ENCODE measurements at regions not wholly inside any gene's neighbourhood (a gene's known extent, or its start where the extent isn't known, plus 50 kb on each side); places are given as distances from the start of the nearest gene placed in this dataset.

DNA sequence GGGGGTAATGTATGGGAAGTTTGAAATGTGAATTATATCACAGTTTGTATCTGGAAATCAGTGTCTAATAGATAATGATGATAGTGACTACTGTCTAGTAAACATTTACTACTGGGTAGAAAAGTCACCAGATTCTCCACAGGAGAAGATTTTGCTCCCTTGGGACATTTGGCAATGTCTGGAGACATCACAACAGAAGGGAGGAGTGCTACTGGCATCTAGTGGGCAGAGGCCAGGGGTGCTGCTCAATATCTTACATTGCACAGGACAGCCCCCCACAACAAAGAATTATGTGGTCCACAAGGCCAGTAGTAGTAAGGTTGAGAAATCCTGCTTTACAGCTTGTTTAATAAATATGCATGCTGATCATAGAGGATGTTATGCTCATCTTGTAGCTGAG is 92.3 kb upstream of the PRPS1L1 start:
- in situ Hi-C loops (cut with HindIII; ENCODE audit: low pct_ligation_motif_present, low sequenced_read_pairs), result no loop called here
- Histone ChIP-seq H3K27me3 (replicated peaks) (no peaks in the 10 kb centered on the region), H3K36me3 (replicated peaks) (no peaks in the 10 kb centered on the region), H3K27ac (no peak overlapping the region), H3K4me3 (ENCODE audit: low read depth, low read length) (no peak overlapping the region)
- DNase-seq, result peak; percentile 12
- TF ChIP-seq, protein P1, sequence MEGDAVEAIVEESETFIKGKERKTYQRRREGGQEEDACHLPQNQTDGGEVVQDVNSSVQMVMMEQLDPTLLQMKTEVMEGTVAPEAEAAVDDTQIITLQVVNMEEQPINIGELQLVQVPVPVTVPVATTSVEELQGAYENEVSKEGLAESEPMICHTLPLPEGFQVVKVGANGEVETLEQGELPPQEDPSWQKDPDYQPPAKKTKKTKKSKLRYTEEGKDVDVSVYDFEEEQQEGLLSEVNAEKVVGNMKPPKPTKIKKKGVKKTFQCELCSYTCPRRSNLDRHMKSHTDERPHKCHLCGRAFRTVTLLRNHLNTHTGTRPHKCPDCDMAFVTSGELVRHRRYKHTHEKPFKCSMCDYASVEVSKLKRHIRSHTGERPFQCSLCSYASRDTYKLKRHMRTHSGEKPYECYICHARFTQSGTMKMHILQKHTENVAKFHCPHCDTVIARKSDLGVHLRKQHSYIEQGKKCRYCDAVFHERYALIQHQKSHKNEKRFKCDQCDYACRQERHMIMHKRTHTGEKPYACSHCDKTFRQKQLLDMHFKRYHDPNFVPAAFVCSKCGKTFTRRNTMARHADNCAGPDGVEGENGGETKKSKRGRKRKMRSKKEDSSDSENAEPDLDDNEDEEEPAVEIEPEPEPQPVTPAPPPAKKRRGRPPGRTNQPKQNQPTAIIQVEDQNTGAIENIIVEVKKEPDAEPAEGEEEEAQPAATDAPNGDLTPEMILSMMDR (IDR thresholded peaks at IDR 0.05; ENCODE audit: low read depth, low read length, missing control alignments), result peak; percentile 74

DNA sequence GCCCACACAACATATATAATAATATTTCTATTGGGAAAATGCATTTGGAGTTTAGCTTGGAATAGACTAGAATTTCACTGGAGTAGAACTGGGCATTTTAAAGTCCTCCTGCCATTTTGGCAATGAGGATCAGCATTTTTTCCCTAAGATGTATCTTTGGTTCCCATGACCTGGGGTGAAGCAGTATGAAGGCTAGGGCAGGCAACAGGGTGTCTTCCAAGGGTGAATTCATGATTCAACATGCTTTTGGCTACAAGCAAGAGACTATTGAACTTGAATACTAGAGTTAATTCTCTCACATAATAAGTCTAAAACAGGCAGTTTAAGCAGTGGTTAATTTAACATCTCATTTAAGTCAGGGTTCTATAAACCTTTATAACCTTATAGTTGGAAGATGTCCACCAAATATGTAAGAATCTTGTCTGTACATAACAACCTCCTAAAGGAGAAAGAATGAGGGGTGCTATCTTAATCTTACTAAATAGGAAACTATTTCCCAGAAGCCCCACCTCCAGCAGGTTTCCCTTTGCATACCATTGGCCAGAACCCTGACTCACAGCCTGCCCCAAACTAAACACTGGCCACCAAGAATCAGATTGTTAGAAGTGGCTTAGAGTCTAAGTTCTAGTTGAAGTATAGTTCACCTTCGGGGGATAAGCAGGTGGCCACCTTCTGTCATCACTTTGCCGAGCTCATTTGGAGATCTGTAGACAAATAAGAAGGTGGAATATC is 96.0 kb upstream of the PRPS1L1 start:
- TF ChIP-seq, protein P1 (IDR thresholded peaks at IDR 0.05; ENCODE audit: low read depth, low read length, missing control alignments), result no peak
- Histone ChIP-seq H3K4me3 (ENCODE audit: low read depth, low read length) (no peak overlapping the region), H3K27ac (no peak overlapping the region), H3K36me3 (replicated peaks) (no peaks in the 10 kb centered on the region), H3K27me3 (replicated peaks) (no peaks in the 10 kb centered on the region)
- in situ Hi-C loops (cut with HindIII; ENCODE audit: low pct_ligation_motif_present, low sequenced_read_pairs), result no loop called here
- DNase-seq, result no peak

DNA sequence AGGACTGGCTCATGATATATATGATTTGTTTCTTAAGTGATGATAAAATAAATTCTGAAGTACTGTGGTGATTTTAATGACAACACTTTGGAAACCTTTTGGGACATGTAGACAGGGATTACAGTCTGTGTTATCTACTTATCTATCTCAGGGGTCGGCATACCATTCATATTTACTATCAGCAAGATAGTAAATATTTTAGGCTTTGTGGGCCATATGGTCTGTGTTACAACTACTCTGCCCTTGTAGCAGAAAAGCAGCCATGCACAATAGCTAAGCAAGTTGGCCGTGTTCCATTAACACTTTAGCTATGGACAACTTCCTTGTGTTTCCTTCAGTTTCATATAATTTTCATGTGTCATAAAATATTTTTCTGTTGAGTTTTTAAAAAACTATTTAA is 97.8 kb upstream of the PRPS1L1 start:
- DNase-seq, result no peak
- H3K27ac ChIP-seq, result no peak overlapping the region
- H3K27me3 ChIP-seq (replicated peaks), result no peaks in the 10 kb centered on the region
- H3K4me3 ChIP-seq (ENCODE audit: low read depth, low read length), result no peak overlapping the region
- TF ChIP-seq, protein P1 (IDR thresholded peaks at IDR 0.05; ENCODE audit: low read depth, low read length, missing control alignments), result no peak
- H3K36me3 ChIP-seq (replicated peaks), result no peaks in the 10 kb centered on the region
- in situ Hi-C loops (cut with HindIII; ENCODE audit: low pct_ligation_motif_present, low sequenced_read_pairs), result no loop called here

DNA sequence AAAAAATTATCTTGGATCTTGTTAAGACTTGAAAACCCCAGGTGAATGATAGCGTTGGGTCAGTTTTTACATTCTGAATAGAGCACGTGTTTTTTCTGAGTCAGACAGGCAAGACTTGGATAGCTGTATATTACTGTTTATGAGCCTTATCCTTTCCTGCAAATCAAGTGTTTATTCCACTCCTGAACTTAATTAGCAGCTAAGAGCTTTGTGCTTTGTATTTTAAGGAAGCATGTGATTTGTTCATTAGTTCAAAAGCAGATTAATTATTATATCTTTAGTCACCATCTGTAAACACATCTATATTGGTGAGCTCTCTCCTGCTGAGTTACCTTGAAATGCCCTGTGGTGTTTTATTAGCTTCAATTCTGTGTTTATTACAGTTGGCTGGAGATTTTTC is 98.6 kb upstream of the PRPS1L1 start:
- H3K4me3 ChIP-seq (ENCODE audit: low read depth, low read length), result no peak overlapping the region
- H3K27me3 ChIP-seq (replicated peaks), result no peaks in the 10 kb centered on the region
- TF ChIP-seq, protein P1 (IDR thresholded peaks at IDR 0.05; ENCODE audit: low read depth, low read length, missing control alignments), result no peak
- DNase-seq, result no peak
- H3K36me3 ChIP-seq (replicated peaks), result no peaks in the 10 kb centered on the region
- no peak overlapping the region for H3K27ac ChIP-seq
- in situ Hi-C loops (cut with HindIII; ENCODE audit: low pct_ligation_motif_present, low sequenced_read_pairs), result no loop called here

DNA sequence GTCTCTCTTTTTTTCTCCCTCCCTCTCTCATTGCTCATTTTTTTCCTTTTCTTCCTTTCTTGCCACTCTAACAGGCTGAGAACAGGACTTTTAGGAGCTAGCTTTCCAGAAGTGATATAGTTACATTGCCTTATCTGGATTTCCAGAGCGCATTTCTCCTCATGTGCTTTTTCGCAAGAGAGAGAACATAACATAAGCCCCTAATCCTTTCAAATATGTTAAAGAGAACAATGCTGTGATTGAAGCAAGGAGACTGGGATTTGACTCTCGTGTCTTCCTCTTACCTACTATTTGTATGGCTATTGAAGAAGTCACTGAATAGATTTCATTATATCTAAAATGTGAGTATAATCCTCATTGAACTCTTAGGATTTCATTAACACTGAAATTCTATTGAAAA is 101.2 kb upstream of the PRPS1L1 start:
- H3K27ac ChIP-seq, result no peak overlapping the region
- no peak for DNase-seq
- TF ChIP-seq, protein P1 (IDR thresholded peaks at IDR 0.05; ENCODE audit: low read depth, low read length, missing control alignments), result no peak

DNA sequence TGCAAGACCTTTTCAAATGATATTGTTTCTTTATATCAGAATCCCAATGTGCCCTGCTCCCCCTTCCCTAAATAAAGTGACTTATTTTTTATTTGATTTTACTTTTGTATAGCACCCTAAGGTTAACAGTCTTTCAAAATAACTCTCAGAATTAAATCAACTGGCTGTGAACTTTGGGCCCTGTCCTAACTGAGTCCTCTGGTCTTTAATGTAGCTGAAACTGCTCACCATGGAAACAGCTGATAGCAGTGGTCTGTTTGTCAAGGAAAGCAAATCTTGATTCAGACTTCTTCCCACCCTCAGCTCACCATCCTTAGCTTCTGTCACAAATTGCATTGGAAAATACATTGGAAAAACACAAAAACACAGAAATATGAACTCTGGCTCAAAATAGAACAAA is 105.2 kb upstream of the PRPS1L1 start:
- TF ChIP-seq, protein P1 (IDR thresholded peaks at IDR 0.05; ENCODE audit: low read depth, low read length, missing control alignments), result no peak
- H3K36me3 ChIP-seq (replicated peaks), result no peaks in the 10 kb centered on the region
- in situ Hi-C loops (cut with HindIII; ENCODE audit: low pct_ligation_motif_present, low sequenced_read_pairs), result no loop called here
- no peak for DNase-seq
- H3K27me3 ChIP-seq (replicated peaks), result no peaks in the 10 kb centered on the region
- no peak overlapping the region for H3K27ac ChIP-seq
- H3K4me3 ChIP-seq (ENCODE audit: low read depth, low read length), result no peak overlapping the region

More for the DNA sequence above, 101.2 kb upstream of the PRPS1L1 start:
- in situ Hi-C loops (cut with HindIII; ENCODE audit: low pct_ligation_motif_present, low sequenced_read_pairs), result no loop called here
- Histone ChIP-seq H3K36me3 (replicated peaks) (no peaks in the 10 kb centered on the region), H3K27me3 (replicated peaks) (no peaks in the 10 kb centered on the region), H3K4me3 (ENCODE audit: low read depth, low read length) (no peak overlapping the region)
